B cell (primary cell): ENCODE measurements at regions not wholly inside any gene's neighbourhood (a gene's known extent, or its start where the extent isn't known, plus 50 kb on each side); places are given as distances from the start of the nearest gene placed in this dataset.

Experiments
- ATAC-seq: fragments of 200-7000 bp; cut with Tn5 transposase; one replicate; pipeline ENCODE4 v1.10.0; 2021; ENCODE audit warnings: low read depth, mild to moderate bottlenecking, moderate number of reproducible peaks, moderate library complexity
- CTCF ChIA-PET: fragments of 350-600 bp; sonication (Branson Sonifier 250); formaldehyde crosslinking; loops from one replicate; lab custom pipeline; 2021; ENCODE audit warnings: antibody characterized with exemption, inconsistent platforms; lab: Charles Lee
- POLR2A ChIA-PET: fragments of 350-600 bp; sonication (Branson Sonifier 250); formaldehyde crosslinking; loops from one replicate; lab custom pipeline; 2021; ENCODE audit warnings: antibody characterized with exemption; lab: Charles Lee
- DNase-seq: peaks from one replicate; pipeline ENCODE4 v3.0.0; 2013
- H2AFZ ChIP-seq: 2 replicates; pipeline ENCODE4 v1.6.1; 2012; ENCODE audit warnings: mild to moderate bottlenecking, low read depth, low read length; ENCODE audit not compliant: insufficient read depth, poor library complexity, severe bottlenecking
- H3K27ac ChIP-seq, 2 donors: 1 replicate in 1 of 2; 2 replicates in 1 of 2; pipeline ENCODE4 v1.5.1; 2012 to 2013; ENCODE audit warnings: low read length in 2 of 2, mild to moderate bottlenecking in 2 of 2, moderate library complexity in 1 of 2
- H3K27me3 ChIP-seq, 4 experiments: fragments of 200-600 bp in 1 of 4; sonication (generic) in 1 of 4; replicated peaks in 1 of 4; 1 replicate in 2 of 4; 2 replicates in 2 of 4; pipeline versions ENCODE4 v1.6.1 to v1.7.0; 2013 to 2016; ENCODE audit warnings: low read length in 3 of 4, mild to moderate bottlenecking in 2 of 4, mixed read lengths in 1 of 4, moderate library complexity in 1 of 4; ENCODE audit not compliant: insufficient read depth in 4 of 4, control insufficient read depth in 3 of 4; ENCODE audit errors: control extremely low read depth in 1 of 4
- H3K36me3 ChIP-seq, 2 experiments: replicated peaks in 1 of 2; 1 replicate in 1 of 2; 2 replicates in 1 of 2; pipeline versions ENCODE4 v1.6.1 to v1.7.1; 2013; ENCODE audit warnings: low read length in 1 of 2; ENCODE audit not compliant: insufficient read depth in 2 of 2, control insufficient read depth in 1 of 2; ENCODE audit errors: control extremely low read depth in 1 of 2, extremely low read depth in 1 of 2
- H3K4me1 ChIP-seq, 2 donors: fragments of 200-600 bp in 1 of 2; sonication (generic) in 1 of 2; 1 replicate in 1 of 2; 2 replicates in 1 of 2; pipeline versions ENCODE4 v1.5.1 to v1.6.1; 2013 to 2017; ENCODE audit warnings: low read length in 2 of 2; ENCODE audit not compliant: control insufficient read depth in 2 of 2, insufficient read depth in 2 of 2
- H3K4me2 ChIP-seq: replicated peaks from 2 replicates; pipeline ENCODE3; 2012; ENCODE audit warnings: mild to moderate bottlenecking, low read depth, low read length; ENCODE audit not compliant: poor library complexity, severe bottlenecking
- H3K4me3 ChIP-seq, 5 experiments: fragments of 200-600 bp in 1 of 5; sonication (generic) in 1 of 5; 1 replicate in 3 of 5; 2 replicates in 2 of 5; pipeline versions ENCODE4 v1.5.1 to v1.7.0; 2011 to 2016; ENCODE audit warnings: low read length in 4 of 5, mild to moderate bottlenecking in 4 of 5, low read depth in 2 of 5, control low read depth in 1 of 5, moderate library complexity in 1 of 5; ENCODE audit not compliant: insufficient read depth in 1 of 5; ENCODE audit errors: control extremely low read depth in 1 of 5, extremely low read depth in 1 of 5
- H3K79me2 ChIP-seq: fragments of 200-600 bp; sonication (generic); one replicate; pipeline ENCODE4 v1.6.0; 2016; ENCODE audit warnings: low read length; ENCODE audit not compliant: control insufficient read depth, insufficient read depth
- H3K9ac ChIP-seq: fragments of 200-600 bp; sonication (generic); 2 replicates; pipeline ENCODE4 v1.6.1; 2017; ENCODE audit warnings: mild to moderate bottlenecking, low read length, moderate library complexity
- H3K9me3 ChIP-seq, 3 donors: one replicate each; pipeline versions ENCODE4 v1.6.1 to v1.7.1; 2013; ENCODE audit warnings: low read length in 2 of 3; ENCODE audit not compliant: control insufficient read depth in 2 of 3, insufficient read depth in 1 of 3; ENCODE audit errors: control extremely low read depth in 1 of 3
- H4K20me1 ChIP-seq: 2 replicates; pipeline ENCODE4 v1.6.0; 2012; ENCODE audit warnings: mild to moderate bottlenecking, low read length; ENCODE audit not compliant: insufficient read depth, control insufficient read depth, poor library complexity, severe bottlenecking
- H3K27ac Mint-ChIP-seq: one replicate; pipeline ENCODE4 v1.8.0; 2021; ENCODE audit warnings: mixed read lengths
- H3K27me3 Mint-ChIP-seq: one replicate; pipeline ENCODE4 v1.8.0; 2021; ENCODE audit warnings: mixed read lengths
- H3K4me1 Mint-ChIP-seq: one replicate; pipeline ENCODE4 v1.8.0; 2021; ENCODE audit warnings: mixed read lengths
- H3K4me3 Mint-ChIP-seq: one replicate; pipeline ENCODE4 v1.8.0; 2021; ENCODE audit warnings: mixed read lengths
- H3K9me3 Mint-ChIP-seq: one replicate; pipeline ENCODE4 v1.8.0; 2022; ENCODE audit warnings: mixed read lengths; ENCODE audit not compliant: insufficient read depth
- CTCF ChIP-seq: fragments of 200-600 bp; IDR thresholded peaks from one replicate; pipeline ENCODE4 v1.8.0; 2022; ENCODE audit warnings: antibody characterized with exemption, mild to moderate bottlenecking
- EZH2 ChIP-seq: IDR thresholded peaks from 2 replicates; pipeline ENCODE4 v1.6.1; 2012; ENCODE audit warnings: borderline replicate concordance, low read depth, mild to moderate bottlenecking, moderate library complexity, low read length; ENCODE audit not compliant: insufficient read depth, poor library complexity, severe bottlenecking
- WGBS: methylation state at CpG from one replicate; pipeline ENCODE4 v1.1.5; 2013; ENCODE audit warnings: missing lambda C conversion rate; ENCODE audit not compliant: insufficient coverage; 5-methylcytosine and 5-hydroxymethylcytosine counted together
- intact Hi-C: fragments of 100-400 bp; cut with micrococcal nuclease; formaldehyde crosslinking; loops from one replicate; pipeline ENCODE4 v1.10.0; 2022

GRCh38 chr5:61907995-61908394 lies 398.0 kb upstream of the KIF2A start:
- no peaks in the 10 kb centered on the region for H3K4me1 ChIP-seq
- no peak overlapping the region for H3K27ac ChIP-seq
- no peak overlapping the region for H3K9ac ChIP-seq
- no peaks in the 10 kb centered on the region for H4K20me1 ChIP-seq
- DNase-seq (no peak), ATAC-seq (no peak)
- H2AFZ ChIP-seq: no peak overlapping the region
- Mint-ChIP-seq H3K9me3 (peaks cover 2% of the 10 kb centered on the region), H3K27me3 (no peaks in the 10 kb centered on the region), H3K27ac (no peak overlapping the region), H3K4me1 (no peaks in the 10 kb centered on the region), H3K4me3 (no peak overlapping the region)
- intact Hi-C loops: no loop called here
- TF ChIP-seq CTCF: no peak
- TF ChIP-seq EZH2: no peak
- H3K36me3 ChIP-seq: no peaks in the 10 kb centered on the region
- POLR2A ChIA-PET: no interaction called here
- H3K9me3 ChIP-seq: peaks cover 0 to 3% (median 0%) of the 10 kb centered on the region in 3 donors
- H3K79me2 ChIP-seq: no peaks in the 10 kb centered on the region
- H3K4me2 ChIP-seq: no peak overlapping the region
- no peaks in the 10 kb centered on the region for H3K27me3 ChIP-seq
- CTCF ChIA-PET: no interaction called here
- WGBS: 97% methylated on average over 3 of the region's 4 CpGs
- no peak overlapping the region for H3K4me3 ChIP-seq

GRCh38 chr5:61910771-61911170 lies 395.2 kb upstream of the KIF2A start:
- Histone ChIP-seq H4K20me1 (no peaks in the 10 kb centered on the region), H3K4me3 (no peak overlapping the region), H3K79me2 (no peaks in the 10 kb centered on the region), H3K4me1 (no peaks in the 10 kb centered on the region), H3K27me3 (no peaks in the 10 kb centered on the region), H2AFZ (no peak overlapping the region), H3K27ac (no peak overlapping the region), H3K36me3 (no peaks in the 10 kb centered on the region), H3K9ac (no peak overlapping the region), H3K4me2 (no peak overlapping the region), H3K9me3 (peaks cover 0 to 3% (median 0%) of the 10 kb centered on the region in 3 donors)
- Mint-ChIP-seq H3K27me3 (no peaks in the 10 kb centered on the region), H3K4me3 (no peak overlapping the region), H3K4me1 (no peaks in the 10 kb centered on the region), H3K9me3 (peaks cover 2% of the 10 kb centered on the region), H3K27ac (no peak overlapping the region)
- ATAC-seq (no peak), DNase-seq (no peak)
- no peak for TF ChIP-seq EZH2
- no peak for TF ChIP-seq CTCF
- 85% methylated on average over 2 of the region's 2 CpGs for WGBS
- ChIA-PET CTCF (no interaction called here), POLR2A (no interaction called here)
- intact Hi-C loops: no loop called here
